ENCODE measurements at regions not wholly inside any gene's neighbourhood (a gene's known extent, or its start where the extent isn't known, plus 50 kb on each side); places are given as distances from the start of the nearest gene placed in this dataset.

DNA sequence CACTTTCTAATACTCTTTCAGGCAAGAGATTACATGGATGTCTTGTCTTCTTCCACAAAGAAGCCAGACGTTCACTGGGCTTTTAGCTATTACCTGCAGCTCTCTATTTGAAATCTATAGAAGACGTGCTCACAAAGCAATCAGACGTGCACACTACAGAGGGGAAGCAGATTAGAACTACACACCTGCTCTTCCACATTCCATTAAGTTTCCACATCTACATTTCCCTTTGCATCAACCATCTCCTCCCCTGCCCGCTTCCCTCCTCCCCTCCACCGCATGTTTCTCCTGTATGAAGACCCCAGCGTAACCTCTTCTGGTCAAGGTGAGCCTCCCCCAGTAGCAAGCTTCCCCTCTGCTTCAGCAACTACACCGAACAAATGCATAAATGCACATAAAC, 119.8 kb downstream of the DHX15 start:
- TF ChIP-seq, protein P1, sequence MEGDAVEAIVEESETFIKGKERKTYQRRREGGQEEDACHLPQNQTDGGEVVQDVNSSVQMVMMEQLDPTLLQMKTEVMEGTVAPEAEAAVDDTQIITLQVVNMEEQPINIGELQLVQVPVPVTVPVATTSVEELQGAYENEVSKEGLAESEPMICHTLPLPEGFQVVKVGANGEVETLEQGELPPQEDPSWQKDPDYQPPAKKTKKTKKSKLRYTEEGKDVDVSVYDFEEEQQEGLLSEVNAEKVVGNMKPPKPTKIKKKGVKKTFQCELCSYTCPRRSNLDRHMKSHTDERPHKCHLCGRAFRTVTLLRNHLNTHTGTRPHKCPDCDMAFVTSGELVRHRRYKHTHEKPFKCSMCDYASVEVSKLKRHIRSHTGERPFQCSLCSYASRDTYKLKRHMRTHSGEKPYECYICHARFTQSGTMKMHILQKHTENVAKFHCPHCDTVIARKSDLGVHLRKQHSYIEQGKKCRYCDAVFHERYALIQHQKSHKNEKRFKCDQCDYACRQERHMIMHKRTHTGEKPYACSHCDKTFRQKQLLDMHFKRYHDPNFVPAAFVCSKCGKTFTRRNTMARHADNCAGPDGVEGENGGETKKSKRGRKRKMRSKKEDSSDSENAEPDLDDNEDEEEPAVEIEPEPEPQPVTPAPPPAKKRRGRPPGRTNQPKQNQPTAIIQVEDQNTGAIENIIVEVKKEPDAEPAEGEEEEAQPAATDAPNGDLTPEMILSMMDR (IDR thresholded peaks at IDR 0.05) = no peak
- no peak for TF ChIP-seq POLR2A (IDR thresholded peaks at IDR 0.05)
